Esophagus muscularis mucosa (tissue), 4 donors: ENCODE measurements at regions not wholly inside any gene's neighbourhood (a gene's known extent, or its start where the extent isn't known, plus 50 kb on each side); places are given as distances from the start of the nearest gene placed in this dataset.

Experiments
- DNase-seq: peaks from one replicate; pipeline ENCODE4 v3.0.0-alpha.2; 2017; ENCODE audit errors: extremely low spot score
- H3K27ac ChIP-seq, 4 donors: fragments of 200-600 bp; sonication (generic); replicated peaks in 1 of 4; 1 replicate in 3 of 4; 2 replicates in 1 of 4; pipeline ENCODE4 v1.5.1; 2016 to 2019; ENCODE audit warnings: mild to moderate bottlenecking in 1 of 4
- H3K27me3 ChIP-seq, 4 donors: fragments of 200-600 bp; sonication (generic); one replicate each; pipeline versions ENCODE4 v1.5.1 to v1.6.0; 2016 to 2019
- H3K36me3 ChIP-seq, 4 donors: fragments of 200-600 bp; sonication (generic); one replicate each; pipeline ENCODE4 v1.5.1; 2016 to 2019
- H3K4me1 ChIP-seq, 4 donors: fragments of 200-600 bp; sonication (generic); one replicate each; pipeline ENCODE4 v1.5.1; 2016 to 2019
- H3K4me3 ChIP-seq, 4 donors: fragments of 200-600 bp; sonication (generic); 1 replicate in 2 of 4; 2 replicates in 2 of 4; pipeline ENCODE4 v1.5.1; 2016 to 2019; ENCODE audit warnings: mild to moderate bottlenecking in 4 of 4, moderate library complexity in 1 of 4
- H3K9me3 ChIP-seq, 4 donors: fragments of 200-600 bp; sonication (generic); 1 replicate in 3 of 4; 2 replicates in 1 of 4; pipeline ENCODE4 v1.5.1; 2016 to 2019
- EP300 ChIP-seq: sonication (generic); formaldehyde crosslinking; IDR thresholded peaks from one replicate; pipeline ENCODE4 v1.6.1; 2017; ENCODE audit warnings: antibody characterized with exemption
- POLR2A ChIP-seq: fragments of 450-650 bp; IDR thresholded peaks from one replicate; pipeline ENCODE4 v1.6.1; 2017; ENCODE audit warnings: antibody characterized with exemption, moderate library complexity, mild to moderate bottlenecking, low read depth
- POLR2AphosphoS5 ChIP-seq, 2 donors: sonication (generic); formaldehyde crosslinking; IDR thresholded peaks; one replicate each; pipeline ENCODE4 v1.6.1; 2017; ENCODE audit warnings: antibody characterized with exemption in 2 of 2
- WGBS: methylation state at CpG from one replicate; pipeline ENCODE4 v1.1.5; 2018; 5-methylcytosine and 5-hydroxymethylcytosine counted together
- intact Hi-C: fragments of 100-400 bp; cut with DNase I; formaldehyde crosslinking; loops from one replicate; pipeline ENCODE4 v1.15.1; 2023
- TF ChIP-seq, protein P1 (sequence below), 3 experiments: fragments of 200-600 bp in 2 of 3; fragments of 450-650 bp in 1 of 3; sonication (generic) in 2 of 3; IDR thresholded peaks; one replicate each; pipeline ENCODE4 v1.5.1; 2017 to 2019; ENCODE audit warnings: antibody characterized with exemption in 3 of 3, mild to moderate bottlenecking in 2 of 3, moderate library complexity in 1 of 3

DNA sequence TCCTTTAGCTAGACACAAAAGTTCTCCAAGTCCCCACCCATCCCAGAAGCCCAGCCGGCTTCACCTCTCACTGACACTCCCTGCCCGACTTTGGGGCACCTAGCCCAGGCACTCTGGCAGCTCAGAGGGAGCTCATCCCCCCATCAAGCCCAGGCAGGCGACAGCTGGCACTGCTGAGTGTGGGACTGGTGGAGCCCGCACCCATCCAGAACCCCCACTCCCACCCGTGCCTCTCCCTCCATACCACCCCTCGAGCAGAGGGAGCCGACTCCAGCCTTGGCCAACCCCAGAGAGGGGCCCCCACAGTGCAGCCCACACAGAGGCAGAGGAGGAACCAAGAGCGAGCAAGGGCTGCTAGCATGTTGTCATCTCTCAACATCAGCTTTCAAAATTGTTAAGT is 658.6 kb downstream of the AMY1C start:
- WGBS, result 64% methylated on average over 5 of the region's 8 CpGs
- H3K36me3 ChIP-seq, result no peaks in the 10 kb centered on the region
- H3K4me3 ChIP-seq, result no peak overlapping the region
- no peak for DNase-seq
- intact Hi-C loops, result no loop called here
- H3K4me1 ChIP-seq, result no peaks in the 10 kb centered on the region
- TF ChIP-seq EP300, result no peak
- H3K9me3 ChIP-seq, result no peaks in the 10 kb centered on the region
- H3K27ac ChIP-seq, result no peak overlapping the region
- no peaks in the 10 kb centered on the region for H3K27me3 ChIP-seq

DNA sequence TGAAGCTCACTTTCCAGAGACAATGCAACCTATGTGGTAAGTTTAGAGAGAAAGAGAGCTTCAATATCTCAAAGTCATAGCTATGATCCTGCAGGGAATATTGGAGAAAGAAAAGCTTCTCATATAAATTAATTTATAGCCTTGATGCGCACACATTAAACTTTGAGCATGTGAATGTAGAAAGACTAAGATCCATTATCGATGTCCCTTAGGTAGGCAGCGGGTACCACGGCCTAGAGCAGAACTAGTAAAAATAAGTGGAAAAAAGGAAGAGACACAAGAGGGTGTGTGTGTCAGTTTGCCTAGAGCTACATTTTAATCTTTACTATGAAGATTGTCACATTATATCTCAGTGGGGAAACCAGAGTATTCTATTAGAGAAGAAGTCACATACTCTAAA is 685.6 kb downstream of the AMY1C start:
- Histone ChIP-seq H3K27me3 (no peaks in the 10 kb centered on the region), H3K9me3 (no peaks in the 10 kb centered on the region), H3K27ac (no peak overlapping the region), H3K4me3 (no peak overlapping the region), H3K4me1 (no peaks in the 10 kb centered on the region), H3K36me3 (no peaks in the 10 kb centered on the region)
- DNase-seq, result no peak
- WGBS, result 71% methylated on average over 4 of the region's 4 CpGs
- intact Hi-C loops, result no loop called here
- TF ChIP-seq POLR2A, result no peak
- TF ChIP-seq, protein P1, sequence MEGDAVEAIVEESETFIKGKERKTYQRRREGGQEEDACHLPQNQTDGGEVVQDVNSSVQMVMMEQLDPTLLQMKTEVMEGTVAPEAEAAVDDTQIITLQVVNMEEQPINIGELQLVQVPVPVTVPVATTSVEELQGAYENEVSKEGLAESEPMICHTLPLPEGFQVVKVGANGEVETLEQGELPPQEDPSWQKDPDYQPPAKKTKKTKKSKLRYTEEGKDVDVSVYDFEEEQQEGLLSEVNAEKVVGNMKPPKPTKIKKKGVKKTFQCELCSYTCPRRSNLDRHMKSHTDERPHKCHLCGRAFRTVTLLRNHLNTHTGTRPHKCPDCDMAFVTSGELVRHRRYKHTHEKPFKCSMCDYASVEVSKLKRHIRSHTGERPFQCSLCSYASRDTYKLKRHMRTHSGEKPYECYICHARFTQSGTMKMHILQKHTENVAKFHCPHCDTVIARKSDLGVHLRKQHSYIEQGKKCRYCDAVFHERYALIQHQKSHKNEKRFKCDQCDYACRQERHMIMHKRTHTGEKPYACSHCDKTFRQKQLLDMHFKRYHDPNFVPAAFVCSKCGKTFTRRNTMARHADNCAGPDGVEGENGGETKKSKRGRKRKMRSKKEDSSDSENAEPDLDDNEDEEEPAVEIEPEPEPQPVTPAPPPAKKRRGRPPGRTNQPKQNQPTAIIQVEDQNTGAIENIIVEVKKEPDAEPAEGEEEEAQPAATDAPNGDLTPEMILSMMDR (IDR thresholded peaks at IDR 0.05), result no peak
- TF ChIP-seq EP300, result no peak
- no peak for TF ChIP-seq POLR2AphosphoS5 (IDR thresholded peaks at IDR 0.05)

DNA sequence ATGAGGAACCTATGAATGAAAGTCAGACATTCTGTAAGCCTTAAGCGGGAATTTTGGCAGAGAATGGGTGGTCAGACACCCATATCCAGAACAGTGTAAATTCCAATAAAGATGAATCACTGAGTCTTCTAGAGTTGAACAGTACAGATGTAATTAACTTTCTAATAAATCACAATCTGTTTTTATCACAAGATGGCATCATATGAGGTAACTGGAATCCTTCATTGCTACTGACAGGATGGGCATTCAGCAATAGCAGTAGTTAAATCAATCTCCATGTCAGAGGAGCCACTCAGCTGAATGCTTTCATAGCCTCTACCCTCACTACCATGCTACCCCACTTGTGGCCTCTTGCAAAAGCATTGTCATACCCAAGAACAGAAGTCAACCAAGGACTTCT is 690.3 kb downstream of the AMY1C start:
- no peaks in the 10 kb centered on the region for H3K9me3 ChIP-seq
- H3K27me3 ChIP-seq, result no peaks in the 10 kb centered on the region
- intact Hi-C loops, result no loop called here
- no peaks in the 10 kb centered on the region for H3K36me3 ChIP-seq
- H3K27ac ChIP-seq, result no peak overlapping the region
- no peak overlapping the region for H3K4me3 ChIP-seq
- no peak for DNase-seq
- WGBS, result 76% methylated on average over 1 of the region's 1 CpG
- no peaks in the 10 kb centered on the region for H3K4me1 ChIP-seq
- TF ChIP-seq, protein P1 (IDR thresholded peaks at IDR 0.05), result no peak
- TF ChIP-seq POLR2AphosphoS5 (IDR thresholded peaks at IDR 0.05) (no peak), EP300 (no peak), POLR2A (no peak)

DNA sequence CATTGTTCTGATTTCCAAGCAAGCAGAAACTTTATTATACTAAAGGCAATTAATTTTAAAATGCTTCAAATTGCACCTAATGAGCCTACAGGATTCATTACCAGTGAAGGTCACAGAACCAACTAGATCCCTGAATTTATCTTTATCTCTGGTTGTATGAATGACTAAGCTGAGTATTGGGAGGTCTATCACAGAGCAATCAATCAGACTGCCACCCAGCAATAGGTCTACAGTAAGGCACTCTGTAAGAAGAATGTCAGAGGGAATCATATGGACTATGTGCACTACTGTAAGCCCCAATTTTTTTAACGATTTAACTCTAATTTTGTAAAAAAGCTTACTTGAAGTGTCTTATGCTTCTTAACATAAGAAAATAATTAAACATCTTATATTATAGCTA is 707.0 kb downstream of the AMY1C start:
- TF ChIP-seq POLR2A (no peak), EP300 (no peak), POLR2AphosphoS5 (IDR thresholded peaks at IDR 0.05) (no peak)
- TF ChIP-seq, protein P1 (IDR thresholded peaks at IDR 0.05), result no peak
- intact Hi-C loops, result no loop called here

DNA sequence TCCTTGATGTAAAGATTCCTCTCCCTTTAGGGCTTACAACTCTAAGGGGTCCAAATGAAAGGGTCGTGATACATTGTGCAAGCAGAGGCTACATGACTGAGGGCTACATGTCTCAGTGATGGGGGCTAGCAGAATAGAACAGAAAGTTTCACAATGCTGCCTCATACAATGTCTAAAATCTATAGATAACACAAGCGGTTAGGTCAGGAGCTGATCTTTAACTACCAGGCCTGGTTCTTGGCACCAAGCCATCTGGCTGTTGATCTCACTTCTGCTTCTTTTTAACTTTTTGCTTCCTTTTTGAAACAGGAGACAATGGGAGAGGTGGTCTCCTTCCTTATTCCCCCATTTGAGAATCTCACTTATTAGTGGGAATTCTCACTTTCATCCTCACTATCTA is 710.2 kb downstream of the AMY1C start:
- Histone ChIP-seq H3K27ac (no peak overlapping the region), H3K27me3 (no peaks in the 10 kb centered on the region), H3K4me1 (no peaks in the 10 kb centered on the region), H3K36me3 (no peaks in the 10 kb centered on the region), H3K4me3 (no peak overlapping the region), H3K9me3 (peaks cover 0 to 29% (median 9%) of the 10 kb centered on the region in 4 donors)
- DNase-seq, result no peak
- 57% methylated on average over 2 of the region's 2 CpGs for WGBS
- intact Hi-C loops, result no loop called here
- no peak for TF ChIP-seq POLR2AphosphoS5 (IDR thresholded peaks at IDR 0.05)
- TF ChIP-seq POLR2A, result no peak
- TF ChIP-seq EP300, result no peak
- TF ChIP-seq, protein P1 (IDR thresholded peaks at IDR 0.05), result no peak

More for the DNA sequence above, 707.0 kb downstream of the AMY1C start:
- H3K4me3 ChIP-seq, result no peak overlapping the region
- H3K27me3 ChIP-seq, result no peaks in the 10 kb centered on the region
- no peaks in the 10 kb centered on the region for H3K36me3 ChIP-seq
- 91% methylated on average over 1 of the region's 1 CpG for WGBS
- DNase-seq, result no peak
- H3K9me3 ChIP-seq, result peaks cover 0 to 29% (median 9%) of the 10 kb centered on the region in 4 donors
- no peaks in the 10 kb centered on the region for H3K4me1 ChIP-seq
- H3K27ac ChIP-seq, result no peak overlapping the region
